MCF 10A (cell line): ENCODE measurements at regions not wholly inside any gene's neighbourhood (a gene's known extent, or its start where the extent isn't known, plus 50 kb on each side); places are given as distances from the start of the nearest gene placed in this dataset.

Experiments
- BruUV-seq: library from RNA; stranded (reverse); fragments of 400-500 nt; replicated peaks from 2 replicates; lab custom pipeline; 2021; lab: Mats Ljungman, UMichigan
- CTCF ChIA-PET: fragments of 300-600 bp; sonication (Branson Sonifier 250); formaldehyde crosslinking; extraction: SDS; loops from one replicate; lab custom pipeline; 2021; ENCODE audit warnings: antibody characterized with exemption, inconsistent platforms; lab: Yijun Ruan, JAX
- POLR2A ChIA-PET: fragments of 300-600, 350-650 bp; sonication (Branson Sonifier 250); formaldehyde crosslinking; extraction: SDS; loops from one replicate; lab custom pipeline; 2020; ENCODE audit warnings: antibody characterized with exemption, inconsistent platforms; lab: Yijun Ruan, JAX
- DNase-seq: peaks from one replicate; pipeline ENCODE4 v3.0.0-alpha.2; 2018; ENCODE audit not compliant: unreplicated experiment
- H3K27ac Mint-ChIP-seq: one replicate; pipeline ENCODE4 v1.8.0; 2022; ENCODE audit warnings: mild to moderate bottlenecking, low read depth, mixed read lengths; ENCODE audit not compliant: unreplicated experiment
- H3K27me3 Mint-ChIP-seq: one replicate; pipeline ENCODE4 v1.8.0; 2022; ENCODE audit warnings: mixed read lengths; ENCODE audit not compliant: insufficient read depth, unreplicated experiment
- H3K36me3 Mint-ChIP-seq: one replicate; pipeline ENCODE4 v1.8.0; 2022; ENCODE audit warnings: mild to moderate bottlenecking, moderate library complexity, mixed read lengths; ENCODE audit not compliant: insufficient read depth, unreplicated experiment
- H3K4me1 Mint-ChIP-seq: one replicate; pipeline ENCODE4 v1.8.0; 2022; ENCODE audit warnings: mixed read lengths; ENCODE audit not compliant: insufficient read depth, unreplicated experiment
- H3K4me3 Mint-ChIP-seq: one replicate; pipeline ENCODE4 v1.8.0; 2022; ENCODE audit warnings: mild to moderate bottlenecking, moderate library complexity, mixed read lengths; ENCODE audit not compliant: unreplicated experiment
- H3K9me3 Mint-ChIP-seq: one replicate; pipeline ENCODE4 v1.8.0; 2022; ENCODE audit warnings: mixed read lengths; ENCODE audit not compliant: unreplicated experiment
- intact Hi-C: fragments of 100-400 bp; cut with micrococcal nuclease; formaldehyde crosslinking; loops from 2 replicates; pipeline ENCODE4 v1.14.1; 2022
- TF ChIP-seq, protein P1 (sequence below): fragments of 200-600 bp; IDR thresholded peaks from one replicate; pipeline ENCODE4 v1.8.0; 2022; ENCODE audit warnings: antibody characterized with exemption, mild to moderate bottlenecking; ENCODE audit not compliant: unreplicated experiment

DNA sequence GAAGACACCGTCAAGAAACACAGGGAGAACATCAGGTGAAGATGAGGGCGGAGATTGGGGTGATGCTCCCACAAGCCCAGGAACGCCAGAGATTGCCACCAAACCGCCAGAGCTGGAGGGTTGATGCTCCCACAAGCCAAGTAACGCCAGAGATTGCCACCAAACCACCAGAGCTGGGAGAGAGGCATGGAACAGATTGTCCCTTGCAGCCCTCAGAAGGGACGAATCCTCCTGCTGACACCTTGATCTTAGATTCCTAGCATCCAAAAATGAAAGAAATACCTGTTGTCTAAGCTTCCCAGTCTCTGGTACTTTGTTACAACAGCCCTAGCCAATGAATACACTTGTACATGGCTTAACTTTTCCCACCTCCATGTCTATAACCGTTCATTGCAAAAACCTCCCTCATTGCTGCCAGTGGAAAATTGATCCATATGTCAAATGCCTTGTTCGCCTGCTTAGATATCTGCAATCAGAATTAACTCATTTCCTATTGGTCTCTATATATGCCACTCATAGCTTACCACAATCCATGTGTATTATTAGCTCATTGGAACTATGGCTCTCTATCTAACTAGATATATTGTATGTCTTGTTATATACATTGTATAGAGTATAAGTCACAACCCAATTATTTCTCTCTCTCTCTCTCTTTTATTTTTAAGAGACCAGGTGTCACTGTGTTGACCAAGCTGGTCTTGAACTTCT is 127.4 kb downstream of the ADSS2 start:
- peaks cover 4% of the 10 kb centered on the region for H3K9me3 Mint-ChIP-seq
- CTCF ChIA-PET: interaction anchor here (0.6 to 2.6 kb wide), 13 partner anchors 13 to 1177 kb away, joined by 3 to 9 read pairs (median 4); no protein-coding TSS in a partner anchor
- BruUV-seq: no TSS peak
- H3K27me3 Mint-ChIP-seq: no peaks in the 10 kb centered on the region
- POLR2A ChIA-PET: interaction anchor here (0.8 to 6.0 kb wide), 12 partner anchors 15 to 128 kb away, joined by 3 to 67 read pairs (median 6); partner anchors contain the start of gene ADSS2
- H3K4me1 Mint-ChIP-seq: peaks cover 46% of the 10 kb centered on the region
- TF ChIP-seq, protein P1, sequence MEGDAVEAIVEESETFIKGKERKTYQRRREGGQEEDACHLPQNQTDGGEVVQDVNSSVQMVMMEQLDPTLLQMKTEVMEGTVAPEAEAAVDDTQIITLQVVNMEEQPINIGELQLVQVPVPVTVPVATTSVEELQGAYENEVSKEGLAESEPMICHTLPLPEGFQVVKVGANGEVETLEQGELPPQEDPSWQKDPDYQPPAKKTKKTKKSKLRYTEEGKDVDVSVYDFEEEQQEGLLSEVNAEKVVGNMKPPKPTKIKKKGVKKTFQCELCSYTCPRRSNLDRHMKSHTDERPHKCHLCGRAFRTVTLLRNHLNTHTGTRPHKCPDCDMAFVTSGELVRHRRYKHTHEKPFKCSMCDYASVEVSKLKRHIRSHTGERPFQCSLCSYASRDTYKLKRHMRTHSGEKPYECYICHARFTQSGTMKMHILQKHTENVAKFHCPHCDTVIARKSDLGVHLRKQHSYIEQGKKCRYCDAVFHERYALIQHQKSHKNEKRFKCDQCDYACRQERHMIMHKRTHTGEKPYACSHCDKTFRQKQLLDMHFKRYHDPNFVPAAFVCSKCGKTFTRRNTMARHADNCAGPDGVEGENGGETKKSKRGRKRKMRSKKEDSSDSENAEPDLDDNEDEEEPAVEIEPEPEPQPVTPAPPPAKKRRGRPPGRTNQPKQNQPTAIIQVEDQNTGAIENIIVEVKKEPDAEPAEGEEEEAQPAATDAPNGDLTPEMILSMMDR: no peak
- no peak overlapping the region for H3K4me3 Mint-ChIP-seq
- H3K27ac Mint-ChIP-seq: peak overlapping the region; percentile 97
- DNase-seq: no peak
- H3K36me3 Mint-ChIP-seq: peaks cover 7% of the 10 kb centered on the region
- intact Hi-C loops: no loop called here

DNA sequence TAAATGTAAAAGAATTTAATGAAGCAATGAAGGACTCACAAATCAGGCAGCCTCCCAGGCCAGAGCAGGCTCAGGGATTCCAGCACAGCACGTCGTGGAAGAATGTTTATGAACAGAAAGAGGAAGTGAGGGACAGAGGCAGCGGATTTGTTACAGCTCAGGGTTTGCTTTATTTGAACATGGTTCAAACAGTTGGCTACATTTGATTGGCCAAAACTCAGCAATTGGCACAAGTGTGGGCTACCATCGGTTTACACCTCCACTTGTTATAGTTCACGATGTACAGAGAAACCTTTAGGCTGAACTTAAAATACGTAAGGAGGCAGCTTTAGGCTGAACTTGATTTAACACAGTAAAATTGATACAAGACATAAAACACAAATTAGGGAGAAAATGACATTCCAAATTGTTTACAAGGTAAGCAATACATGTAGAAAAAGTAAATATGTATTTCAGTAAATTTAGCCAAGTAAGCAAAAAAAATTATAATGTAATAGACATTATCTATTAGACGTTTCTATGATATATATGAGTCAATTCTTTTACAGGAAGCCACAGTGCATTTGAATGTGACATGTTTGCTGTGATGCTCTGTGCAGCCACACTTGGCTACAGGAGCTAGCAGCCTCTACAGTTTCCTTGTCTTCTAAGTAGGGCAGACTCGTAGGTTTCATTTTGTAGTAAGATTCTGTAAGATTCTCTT is 126.5 kb downstream of the ADSS2 start:
- Mint-ChIP-seq H3K27me3 (no peaks in the 10 kb centered on the region), H3K4me1 (peaks cover 48% of the 10 kb centered on the region), H3K27ac (peak overlapping the region; percentile 97), H3K9me3 (no peaks in the 10 kb centered on the region), H3K36me3 (peaks cover 7% of the 10 kb centered on the region), H3K4me3 (no peak overlapping the region)
- no peak for DNase-seq
- ChIA-PET POLR2A (interaction anchor here (0.7 to 6.0 kb wide), 20 partner anchors 16 to 414 kb away, joined by 3 to 67 read pairs (median 4); partner anchors contain the start of gene ADSS2), CTCF (interaction anchor here (0.6 to 2.6 kb wide), 13 partner anchors 12 to 1176 kb away, joined by 3 to 9 read pairs (median 4); no protein-coding TSS in a partner anchor)
- TF ChIP-seq, protein P1: no peak
- intact Hi-C loops: no loop called here
- no TSS peak for BruUV-seq

DNA sequence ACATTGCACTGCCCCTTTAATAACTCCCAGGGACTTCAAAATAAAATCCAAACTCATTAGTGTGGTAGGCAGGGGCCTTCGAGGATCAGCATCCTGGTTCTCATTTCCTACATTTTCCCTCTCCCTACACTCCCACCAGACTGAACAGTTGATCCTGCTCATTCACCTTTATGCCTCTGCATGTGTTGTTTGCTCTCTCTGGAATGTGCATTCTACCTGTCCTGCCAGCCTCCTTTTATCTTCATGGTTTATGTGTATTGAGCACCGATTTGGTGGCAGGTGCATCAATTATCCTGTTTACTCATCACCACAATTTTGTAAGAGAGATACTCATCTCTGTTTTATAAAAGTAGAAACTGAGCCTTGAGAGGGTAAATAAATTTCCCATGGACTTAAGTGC is 125.0 kb downstream of the ADSS2 start:
- POLR2A ChIA-PET: interaction anchor here (0.6 to 6.0 kb wide), 9 partner anchors 13 to 857 kb away, joined by 3 to 67 read pairs (median 5); partner anchors contain the start of gene ADSS2
- DNase-seq: no peak
- BruUV-seq: no TSS peak
- intact Hi-C loops: no loop called here
- Mint-ChIP-seq H3K27me3 (no peaks in the 10 kb centered on the region), H3K9me3 (no peaks in the 10 kb centered on the region), H3K36me3 (peaks cover 13% of the 10 kb centered on the region), H3K4me1 (peaks cover 51% of the 10 kb centered on the region), H3K4me3 (no peak overlapping the region), H3K27ac (peak overlapping the region; percentile 97)
- CTCF ChIA-PET: interaction anchor here (0.7 to 1.1 kb wide), 3 partner anchors 24 to 123 kb away, joined by 3 to 4 read pairs (median 3); no protein-coding TSS in a partner anchor
- TF ChIP-seq, protein P1: no peak

DNA sequence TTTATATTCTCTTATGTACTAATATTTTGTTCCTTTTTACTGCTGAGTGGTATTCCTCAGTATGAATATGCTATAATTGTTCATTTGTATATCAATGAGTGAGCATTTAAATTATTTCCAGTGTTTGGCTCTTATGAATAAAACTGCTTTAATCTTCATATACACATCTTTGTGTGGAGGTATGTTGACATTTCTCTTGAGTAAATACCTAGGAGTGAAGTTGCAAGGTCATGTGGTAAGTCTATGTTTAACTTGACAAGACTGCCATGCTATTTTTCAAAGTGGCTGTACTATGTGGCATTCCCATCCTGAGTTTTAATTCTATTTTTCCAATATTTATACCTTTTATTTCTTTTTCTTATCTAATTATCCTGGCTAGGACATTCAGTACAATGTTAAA is 124.2 kb downstream of the ADSS2 start:
- no peak for DNase-seq
- Mint-ChIP-seq H3K27ac (peak overlapping the region; percentile 97), H3K27me3 (no peaks in the 10 kb centered on the region), H3K4me3 (no peak overlapping the region), H3K36me3 (peaks cover 10% of the 10 kb centered on the region), H3K9me3 (peaks cover 4% of the 10 kb centered on the region), H3K4me1 (peaks cover 51% of the 10 kb centered on the region)
- TF ChIP-seq, protein P1: no peak
- ChIA-PET CTCF (interaction anchor here (0.8 kb wide), 1 partner anchor 10 kb away, joined by 3 read pairs; no protein-coding TSS in a partner anchor), POLR2A (interaction anchor here (0.7 to 2.4 kb wide), 7 partner anchors 9 to 280 kb away, joined by 3 to 12 read pairs (median 3); partner anchors contain the start of gene ADSS2)
- intact Hi-C loops: no loop called here
- no TSS peak for BruUV-seq
